Upper lobe of left lung (tissue), 4 donors: ENCODE measurements at regions not wholly inside any gene's neighbourhood (a gene's known extent, or its start where the extent isn't known, plus 50 kb on each side); places are given as distances from the start of the nearest gene placed in this dataset.

Source experiments
- EP300 ChIP-seq, 4 donors: sonication (generic); formaldehyde crosslinking; IDR thresholded peaks; one replicate each; pipeline ENCODE4 v1.5.1; 2017; ENCODE audit warnings: antibody characterized with exemption in 4 of 4, control low read depth in 2 of 4
- POLR2A ChIP-seq, 4 donors: fragments of 450-650 bp; IDR thresholded peaks; one replicate each; pipeline ENCODE4 v1.5.1; 2016 to 2017; ENCODE audit warnings: antibody characterized with exemption in 4 of 4, mild to moderate bottlenecking in 2 of 4
- POLR2AphosphoS5 ChIP-seq, 2 donors: sonication (generic); formaldehyde crosslinking; IDR thresholded peaks; one replicate each; pipeline ENCODE4 v1.5.1; 2017; ENCODE audit warnings: antibody characterized with exemption in 2 of 2
- TF ChIP-seq, protein P1 (sequence below), 6 experiments: fragments of 450-650 bp in 4 of 6; fragments of 200-600 bp in 2 of 6; sonication (generic) in 2 of 6; IDR thresholded peaks; one replicate each; pipeline ENCODE4 v1.5.1; 2016 to 2019; ENCODE audit warnings: antibody characterized with exemption in 6 of 6

DNA sequence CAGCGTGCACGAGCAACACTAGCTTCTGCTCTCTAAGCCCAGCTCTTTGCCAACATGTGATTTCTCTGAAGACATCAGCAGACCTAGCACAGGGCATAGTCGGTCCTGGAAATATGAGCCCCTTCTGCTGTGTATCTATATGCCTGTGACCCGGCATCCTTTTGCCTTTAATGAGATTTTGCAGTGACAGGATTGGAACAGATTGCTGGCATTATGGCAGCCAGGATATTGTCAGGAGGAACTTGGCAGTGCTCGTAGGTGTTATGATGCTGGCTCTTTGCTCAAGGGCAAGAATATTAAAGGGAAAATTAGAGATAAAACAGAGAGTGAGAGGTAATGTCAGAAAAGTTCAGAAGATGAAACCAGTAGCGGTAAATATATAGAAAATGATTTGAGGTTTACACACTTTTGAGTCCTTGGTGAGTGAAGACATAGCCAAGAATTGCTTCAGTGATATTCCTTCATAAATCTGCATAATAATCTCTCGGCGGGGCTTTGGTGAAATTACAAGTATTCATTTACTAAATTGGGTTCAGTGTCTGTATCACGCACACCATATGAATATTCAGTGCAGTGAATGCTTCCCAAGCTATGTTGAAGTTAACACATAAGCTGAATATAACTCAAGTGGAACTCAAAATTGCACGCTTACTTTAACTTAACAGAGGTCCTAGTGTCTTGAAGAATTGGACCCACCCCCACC is 502.1 kb upstream of the NR3C2 start:
- TF ChIP-seq POLR2A (IDR thresholded peaks at IDR 0.05) (no peak), POLR2AphosphoS5 (IDR thresholded peaks at IDR 0.05) (no peak), EP300 (IDR thresholded peaks at IDR 0.05) (no peak)
- TF ChIP-seq, protein P1, sequence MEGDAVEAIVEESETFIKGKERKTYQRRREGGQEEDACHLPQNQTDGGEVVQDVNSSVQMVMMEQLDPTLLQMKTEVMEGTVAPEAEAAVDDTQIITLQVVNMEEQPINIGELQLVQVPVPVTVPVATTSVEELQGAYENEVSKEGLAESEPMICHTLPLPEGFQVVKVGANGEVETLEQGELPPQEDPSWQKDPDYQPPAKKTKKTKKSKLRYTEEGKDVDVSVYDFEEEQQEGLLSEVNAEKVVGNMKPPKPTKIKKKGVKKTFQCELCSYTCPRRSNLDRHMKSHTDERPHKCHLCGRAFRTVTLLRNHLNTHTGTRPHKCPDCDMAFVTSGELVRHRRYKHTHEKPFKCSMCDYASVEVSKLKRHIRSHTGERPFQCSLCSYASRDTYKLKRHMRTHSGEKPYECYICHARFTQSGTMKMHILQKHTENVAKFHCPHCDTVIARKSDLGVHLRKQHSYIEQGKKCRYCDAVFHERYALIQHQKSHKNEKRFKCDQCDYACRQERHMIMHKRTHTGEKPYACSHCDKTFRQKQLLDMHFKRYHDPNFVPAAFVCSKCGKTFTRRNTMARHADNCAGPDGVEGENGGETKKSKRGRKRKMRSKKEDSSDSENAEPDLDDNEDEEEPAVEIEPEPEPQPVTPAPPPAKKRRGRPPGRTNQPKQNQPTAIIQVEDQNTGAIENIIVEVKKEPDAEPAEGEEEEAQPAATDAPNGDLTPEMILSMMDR (IDR thresholded peaks at IDR 0.05) = no peak
